Sigmoid colon (tissue), 6 donors: ENCODE measurements at regions not wholly inside any gene's neighbourhood (a gene's known extent, or its start where the extent isn't known, plus 50 kb on each side); places are given as distances from the start of the nearest gene placed in this dataset.

ENCODE experiments used
- DNase-seq: peaks from one replicate; pipeline ENCODE4 v3.0.0-alpha.2; 2019
- H3K27ac ChIP-seq, 4 donors: fragments of 200-600 bp; sonication (generic); one replicate each; pipeline ENCODE4 v1.5.1; 2016 to 2019; ENCODE audit warnings: mild to moderate bottlenecking in 1 of 4
- H3K27me3 ChIP-seq, 3 donors: fragments of 200-600 bp; sonication (generic); one replicate each; pipeline ENCODE4 v1.5.1; 2019; ENCODE audit warnings: mild to moderate bottlenecking in 1 of 3
- H3K36me3 ChIP-seq, 4 donors: fragments of 200-600 bp; sonication (generic); one replicate each; pipeline ENCODE4 v1.5.1; 2016 to 2019
- H3K4me1 ChIP-seq, 4 donors: fragments of 200-600 bp; sonication (generic); one replicate each; pipeline ENCODE4 v1.5.1; 2017 to 2019
- H3K4me3 ChIP-seq, 4 donors: fragments of 200-600 bp; sonication (generic); one replicate each; pipeline ENCODE4 v1.5.1; 2017 to 2019; ENCODE audit warnings: mild to moderate bottlenecking in 2 of 4, moderate library complexity in 1 of 4
- H3K9me3 ChIP-seq, 4 donors: fragments of 200-600 bp in 3 of 4; sonication (generic) in 3 of 4; one replicate each; pipeline versions ENCODE4 v1.5.1 to v1.6.1; 2013 to 2019
- CTCF ChIP-seq, 4 experiments: fragments of 450-650 bp in 3 of 4; fragments of 200-600 bp in 1 of 4; IDR thresholded peaks; one replicate each; pipeline ENCODE4 v1.5.1; 2016 to 2019; ENCODE audit warnings: antibody characterized with exemption in 4 of 4, mild to moderate bottlenecking in 3 of 4, moderate library complexity in 2 of 4
- EP300 ChIP-seq, 4 donors: sonication (generic); formaldehyde crosslinking; IDR thresholded peaks; one replicate each; pipeline ENCODE4 v1.6.1; 2017; ENCODE audit warnings: antibody characterized with exemption in 4 of 4
- POLR2A ChIP-seq, 2 donors: fragments of 450-650 bp; IDR thresholded peaks; one replicate each; pipeline ENCODE4 v1.6.1; 2016; ENCODE audit warnings: antibody characterized with exemption in 2 of 2, mild to moderate bottlenecking in 2 of 2, moderate library complexity in 2 of 2
- POLR2AphosphoS5 ChIP-seq, 4 donors: sonication (generic); formaldehyde crosslinking; IDR thresholded peaks; one replicate each; pipeline ENCODE4 v1.6.1; 2017; ENCODE audit warnings: antibody characterized with exemption in 4 of 4
- WGBS, 2 donors: extraction: QIAGEN DNeasy Blood & Tissue Kit; methylation state at CpG; one replicate each; pipeline ENCODE4 v1.1.7; 2013; 5-methylcytosine and 5-hydroxymethylcytosine counted together
- intact Hi-C: fragments of 100-400 bp; cut with DNase I; formaldehyde crosslinking; loops from one replicate; pipeline ENCODE4 v1.15.1; 2023
- donor health status: healthy with polysubstance abuse.
- donor health status: healthy.

- no peaks in the 10 kb centered on the region for H3K9me3 ChIP-seq
- no peaks in the 10 kb centered on the region for H3K36me3 ChIP-seq
- TF ChIP-seq POLR2AphosphoS5 (IDR thresholded peaks at IDR 0.05) (no peak), EP300 (IDR thresholded peaks at IDR 0.05) (no peak), CTCF (IDR thresholded peaks at IDR 0.05) (no peak), POLR2A (IDR thresholded peaks at IDR 0.05) (no peak)
- no peak for DNase-seq
- intact Hi-C loops = no loop called here
- H3K27me3 ChIP-seq = no peaks in the 10 kb centered on the region
- no peak overlapping the region for H3K4me3 ChIP-seq
- no peak overlapping the region for H3K27ac ChIP-seq
- no peaks in the 10 kb centered on the region for H3K4me1 ChIP-seq
- WGBS, 2 donors = 65 to 84% methylated on average over 8 of the region's 8 CpGs
Measured at GRCh38 chr10:29084681-29085307, 204.1 kb upstream of the LYZL1 start.

DNA sequence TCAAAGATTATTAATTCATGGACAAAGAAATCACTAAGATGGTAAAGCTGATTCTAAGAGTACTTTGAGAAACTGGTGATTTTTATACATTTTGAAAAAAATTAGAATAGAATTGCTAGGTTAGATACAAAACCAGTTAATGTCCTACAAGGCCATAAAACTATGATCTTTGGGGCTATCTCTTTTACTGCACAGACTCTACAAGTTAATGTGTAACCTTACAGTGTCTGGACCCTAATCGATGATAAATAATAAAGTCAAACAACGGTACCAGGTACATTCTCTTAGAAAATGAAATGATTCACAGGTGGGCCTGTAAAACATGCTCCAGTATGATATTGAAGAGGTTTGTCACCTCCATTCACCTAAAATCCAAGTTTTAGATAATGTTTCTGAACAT, 199.8 kb upstream of the LYZL1 start:
- no peaks in the 10 kb centered on the region for H3K36me3 ChIP-seq
- no peak overlapping the region for H3K27ac ChIP-seq
- H3K4me1 ChIP-seq = no peaks in the 10 kb centered on the region
- H3K4me3 ChIP-seq = no peak overlapping the region
- no peaks in the 10 kb centered on the region for H3K27me3 ChIP-seq
- 25 to 70% methylated on average over 2 of the region's 2 CpGs for WGBS, 2 donors
- TF ChIP-seq EP300 (IDR thresholded peaks at IDR 0.05) = no peak
- TF ChIP-seq CTCF (IDR thresholded peaks at IDR 0.05) = no peak
- TF ChIP-seq POLR2A (IDR thresholded peaks at IDR 0.05) = no peak
- TF ChIP-seq POLR2AphosphoS5 (IDR thresholded peaks at IDR 0.05) = no peak
- H3K9me3 ChIP-seq = no peaks in the 10 kb centered on the region
- no peak for DNase-seq
- intact Hi-C loops = no loop called here

- TF ChIP-seq POLR2AphosphoS5 (IDR thresholded peaks at IDR 0.05) (no peak), EP300 (IDR thresholded peaks at IDR 0.05) (no peak), POLR2A (IDR thresholded peaks at IDR 0.05) (no peak), CTCF (IDR thresholded peaks at IDR 0.05) (no peak)
Measured at GRCh38 chr10:29096303-29096824, 192.5 kb upstream of the LYZL1 start.

DNA sequence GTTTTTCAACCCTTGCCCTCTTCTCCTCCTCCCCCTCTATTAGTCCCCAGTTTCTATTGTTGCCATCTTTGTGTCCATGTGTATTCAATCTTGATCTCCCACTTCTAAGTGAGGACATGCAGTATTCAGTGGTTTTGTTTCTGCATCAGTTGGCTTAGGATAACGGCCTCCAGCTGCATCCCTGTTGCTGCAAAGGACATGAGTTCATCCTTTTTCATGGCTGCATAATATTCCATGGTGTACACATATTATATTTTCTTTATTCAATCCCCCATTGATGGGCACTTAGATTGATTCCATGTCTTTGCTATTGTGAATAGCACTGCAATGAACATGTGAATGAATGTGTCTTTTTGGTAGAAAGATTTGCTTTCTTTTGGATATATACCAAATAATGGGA, 190.4 kb upstream of the LYZL1 start:
- Histone ChIP-seq H3K36me3 (no peaks in the 10 kb centered on the region), H3K9me3 (peaks cover 0 to 2% (median 0%) of the 10 kb centered on the region in 4 donors), H3K27ac (no peak overlapping the region), H3K4me3 (no peak overlapping the region), H3K4me1 (no peaks in the 10 kb centered on the region), H3K27me3 (no peaks in the 10 kb centered on the region)
- intact Hi-C loops = no loop called here
- no peak for DNase-seq
- 59 to 79% methylated on average over 1 of the region's 1 CpG for WGBS, 2 donors
- TF ChIP-seq POLR2A (IDR thresholded peaks at IDR 0.05) = no peak
- TF ChIP-seq EP300 (IDR thresholded peaks at IDR 0.05) = no peak
- TF ChIP-seq CTCF (IDR thresholded peaks at IDR 0.05) = no peak
- no peak for TF ChIP-seq POLR2AphosphoS5 (IDR thresholded peaks at IDR 0.05)

More at GRCh38 chr10:29096303-29096824, 192.5 kb upstream of the LYZL1 start:
- no peak overlapping the region for H3K27ac ChIP-seq
- 58 to 67% methylated on average over 2 of the region's 2 CpGs for WGBS, 2 donors
- H3K9me3 ChIP-seq = peaks cover 0 to 2% (median 0%) of the 10 kb centered on the region in 4 donors
- no peaks in the 10 kb centered on the region for H3K4me1 ChIP-seq
- H3K4me3 ChIP-seq = no peak overlapping the region
- H3K27me3 ChIP-seq = no peaks in the 10 kb centered on the region
- no peaks in the 10 kb centered on the region for H3K36me3 ChIP-seq
- no peak for DNase-seq
- intact Hi-C loops = no loop called here

DNA sequence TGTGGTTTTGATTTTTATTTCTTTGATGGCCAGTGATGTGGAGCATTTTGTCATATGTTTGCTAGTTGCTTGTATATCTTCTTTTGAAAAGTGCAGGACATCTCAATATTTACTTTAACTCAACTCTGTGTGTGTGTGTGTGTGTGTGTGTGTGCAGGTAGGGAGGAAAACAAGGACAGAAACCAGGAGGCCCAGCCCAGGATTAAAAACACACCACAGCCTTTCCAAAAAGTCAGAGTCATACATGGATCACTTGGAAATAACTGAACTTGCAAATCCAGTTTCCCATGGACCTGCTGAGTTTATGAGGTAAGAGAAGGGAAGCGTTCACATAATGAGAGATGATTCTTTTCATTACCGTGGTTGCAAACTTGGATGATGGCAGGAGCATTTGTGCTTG, 189.9 kb upstream of the LYZL1 start:
- intact Hi-C loops = no loop called here
- H3K4me1 ChIP-seq = no peaks in the 10 kb centered on the region
- no peak for DNase-seq
- H3K36me3 ChIP-seq = no peaks in the 10 kb centered on the region
- TF ChIP-seq CTCF (IDR thresholded peaks at IDR 0.05) = no peak
- TF ChIP-seq POLR2AphosphoS5 (IDR thresholded peaks at IDR 0.05) = no peak
- no peak for TF ChIP-seq EP300 (IDR thresholded peaks at IDR 0.05)
- TF ChIP-seq POLR2A (IDR thresholded peaks at IDR 0.05) = no peak
- H3K9me3 ChIP-seq = peaks cover 0 to 2% (median 0%) of the 10 kb centered on the region in 4 donors
- no peak overlapping the region for H3K27ac ChIP-seq
- WGBS, 2 donors = 29 to 40% methylated on average over 2 of the region's 2 CpGs
- no peak overlapping the region for H3K4me3 ChIP-seq
- no peaks in the 10 kb centered on the region for H3K27me3 ChIP-seq
